RWPE1 (cell line): ENCODE measurements at regions not wholly inside any gene's neighbourhood (a gene's known extent, or its start where the extent isn't known, plus 50 kb on each side); places are given as distances from the start of the nearest gene placed in this dataset.

Experiments
- CTCF ChIA-PET: fragments of 350-600 bp; sonication (Branson Sonifier 250); formaldehyde crosslinking; extraction: SDS; loops from one replicate; lab custom pipeline; 2021; lab: Yijun Ruan, JAX
- POLR2A ChIA-PET: fragments of 400-600 bp; formaldehyde crosslinking; extraction: SDS; loops from one replicate; lab custom pipeline; 2020; ENCODE audit warnings: antibody characterized with exemption; ENCODE audit not compliant: low non-redundant PET; lab: Yijun Ruan, JAX
- DNase-seq: peaks from one replicate; pipeline ENCODE4 v3.0.0; 2012; ENCODE audit warnings: low spot score
- H3K27ac ChIP-seq: fragments of 450-650 bp; 2 replicates; pipeline ENCODE4 v1.5.1; 2017
- CTCF ChIP-seq: fragments of 450-650 bp; conservative IDR thresholded peaks from 2 replicates; pipeline ENCODE4 v1.5.1; 2017; ENCODE audit warnings: low read depth, mild to moderate bottlenecking

- DNase-seq = no peak
- H3K27ac ChIP-seq = no peak overlapping the region
- ChIA-PET POLR2A (no interaction called here), CTCF (interaction anchor here (0.6 kb wide), 1 partner anchor 944 kb away, joined by 3 read pairs; no protein-coding TSS in a partner anchor)
- TF ChIP-seq CTCF = no peak
Observed at GRCh38 chr4:117239434-117239833, 154.1 kb upstream of the TRAM1L1 start.

- ChIA-PET POLR2A (no interaction called here), CTCF (no interaction called here)
- no peak for DNase-seq
- H3K27ac ChIP-seq = no peak overlapping the region
- no peak for TF ChIP-seq CTCF
Observed at GRCh38 chr4:117249333-117249732, 164.0 kb upstream of the TRAM1L1 start.

- H3K27ac ChIP-seq = no peak overlapping the region
- POLR2A ChIA-PET = no interaction called here
- TF ChIP-seq CTCF = no peak
- CTCF ChIA-PET = no interaction called here
- DNase-seq = no peak
Observed at GRCh38 chr4:117264072-117264471, 178.7 kb upstream of the TRAM1L1 start.

GRCh38 chr4:117267317-117267716, 181.9 kb upstream of the TRAM1L1 start:
- DNase-seq = no peak
- no peak for TF ChIP-seq CTCF
- ChIA-PET POLR2A (no interaction called here), CTCF (interaction anchor here (0.6 kb wide), 1 partner anchor 21 kb away, joined by 5 read pairs; no protein-coding TSS in a partner anchor)
- no peak overlapping the region for H3K27ac ChIP-seq

GRCh38 chr4:117284736-117285135, 199.4 kb upstream of the TRAM1L1 start:
- TF ChIP-seq CTCF = no peak
- ChIA-PET POLR2A (no interaction called here), CTCF (no interaction called here)
- no peak for DNase-seq
- H3K27ac ChIP-seq = no peak overlapping the region

GRCh38 chr4:117293784-117294183, 208.4 kb upstream of the TRAM1L1 start:
- DNase-seq = no peak
- H3K27ac ChIP-seq = no peak overlapping the region
- POLR2A ChIA-PET = no interaction called here
- no peak for TF ChIP-seq CTCF
- CTCF ChIA-PET = no interaction called here

- no peak for DNase-seq
- ChIA-PET CTCF (no interaction called here), POLR2A (no interaction called here)
- H3K27ac ChIP-seq = no peak overlapping the region
- TF ChIP-seq CTCF = no peak
Observed at GRCh38 chr4:117302226-117302625, 216.8 kb upstream of the TRAM1L1 start.
